Colonic mucosa (tissue), 4 donors: ENCODE measurements at regions not wholly inside any gene's neighbourhood (a gene's known extent, or its start where the extent isn't known, plus 50 kb on each side); places are given as distances from the start of the nearest gene placed in this dataset.

Source experiments
- DNase-seq: peaks from one replicate; pipeline ENCODE4 v3.0.0-alpha.2; 2020
- H3K27ac ChIP-seq: fragments of 200-600 bp; one replicate; pipeline ENCODE4 v1.8.0; 2021
- H3K27me3 ChIP-seq: fragments of 200-600 bp; one replicate; pipeline ENCODE4 v1.8.0; 2021
- H3K36me3 ChIP-seq: fragments of 200-600 bp; one replicate; pipeline ENCODE4 v1.8.0; 2021
- H3K4me1 ChIP-seq: fragments of 200-600 bp; one replicate; pipeline ENCODE4 v1.8.0; 2021; ENCODE audit warnings: mild to moderate bottlenecking
- H3K4me3 ChIP-seq: fragments of 200-600 bp; one replicate; pipeline ENCODE4 v1.8.0; 2021
- H3K9ac ChIP-seq, 2 donors: one replicate each; pipeline ENCODE4 v1.7.0; 2013; ENCODE audit warnings: control low read depth in 2 of 2, low read depth in 2 of 2, low read length in 2 of 2
- H3K9me3 ChIP-seq: fragments of 200-600 bp; one replicate; pipeline ENCODE4 v1.8.0; 2021
- intact Hi-C: fragments of 100-400 bp; cut with DNase I; formaldehyde crosslinking; loops from one replicate; pipeline ENCODE4 v1.14.1; 2022
- TF ChIP-seq, protein P1 (sequence below): fragments of 200-600 bp; IDR thresholded peaks from one replicate; pipeline ENCODE4 v1.8.0; 2022; ENCODE audit warnings: antibody characterized with exemption, mild to moderate bottlenecking
- donor health status: healthy.
- donor health status: DM: no; HTN: no; CAD: no.
- donor health status: DM: no; HTN: no; CAD: no.

DNA sequence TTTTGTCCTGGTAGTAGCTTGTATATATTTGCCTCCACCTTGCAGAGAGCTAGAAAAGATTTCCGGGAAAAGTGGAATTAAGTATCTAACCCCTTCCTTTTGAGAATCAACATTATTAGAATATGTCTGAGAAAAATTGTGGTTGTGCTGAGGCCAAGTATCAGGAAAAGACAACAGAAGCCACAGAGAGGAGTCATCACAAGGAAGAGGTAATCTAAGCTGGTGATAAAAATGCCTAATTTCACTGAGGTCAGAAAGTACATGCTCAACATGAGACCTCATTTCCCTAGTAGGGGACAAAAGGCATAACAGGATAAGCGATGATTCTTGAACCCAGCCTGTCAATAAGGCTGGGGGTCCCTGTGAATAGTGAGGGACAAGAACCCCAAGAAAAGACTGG lies 97.0 kb upstream of the PDE1C start:
- no peak for DNase-seq
- H3K27ac ChIP-seq = no peak overlapping the region
- TF ChIP-seq, protein P1, sequence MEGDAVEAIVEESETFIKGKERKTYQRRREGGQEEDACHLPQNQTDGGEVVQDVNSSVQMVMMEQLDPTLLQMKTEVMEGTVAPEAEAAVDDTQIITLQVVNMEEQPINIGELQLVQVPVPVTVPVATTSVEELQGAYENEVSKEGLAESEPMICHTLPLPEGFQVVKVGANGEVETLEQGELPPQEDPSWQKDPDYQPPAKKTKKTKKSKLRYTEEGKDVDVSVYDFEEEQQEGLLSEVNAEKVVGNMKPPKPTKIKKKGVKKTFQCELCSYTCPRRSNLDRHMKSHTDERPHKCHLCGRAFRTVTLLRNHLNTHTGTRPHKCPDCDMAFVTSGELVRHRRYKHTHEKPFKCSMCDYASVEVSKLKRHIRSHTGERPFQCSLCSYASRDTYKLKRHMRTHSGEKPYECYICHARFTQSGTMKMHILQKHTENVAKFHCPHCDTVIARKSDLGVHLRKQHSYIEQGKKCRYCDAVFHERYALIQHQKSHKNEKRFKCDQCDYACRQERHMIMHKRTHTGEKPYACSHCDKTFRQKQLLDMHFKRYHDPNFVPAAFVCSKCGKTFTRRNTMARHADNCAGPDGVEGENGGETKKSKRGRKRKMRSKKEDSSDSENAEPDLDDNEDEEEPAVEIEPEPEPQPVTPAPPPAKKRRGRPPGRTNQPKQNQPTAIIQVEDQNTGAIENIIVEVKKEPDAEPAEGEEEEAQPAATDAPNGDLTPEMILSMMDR = no peak
- no peak overlapping the region for H3K4me3 ChIP-seq
- intact Hi-C loops = loop anchor here (10.0 kb wide), 2 partner anchors 382 to 422 kb away; no protein-coding TSS in a partner anchor
- H3K36me3 ChIP-seq = no peaks in the 10 kb centered on the region
- no peaks in the 10 kb centered on the region for H3K4me1 ChIP-seq
- no peaks in the 10 kb centered on the region for H3K9me3 ChIP-seq
- H3K27me3 ChIP-seq = no peaks in the 10 kb centered on the region
- H3K9ac ChIP-seq = no peak overlapping the region

DNA sequence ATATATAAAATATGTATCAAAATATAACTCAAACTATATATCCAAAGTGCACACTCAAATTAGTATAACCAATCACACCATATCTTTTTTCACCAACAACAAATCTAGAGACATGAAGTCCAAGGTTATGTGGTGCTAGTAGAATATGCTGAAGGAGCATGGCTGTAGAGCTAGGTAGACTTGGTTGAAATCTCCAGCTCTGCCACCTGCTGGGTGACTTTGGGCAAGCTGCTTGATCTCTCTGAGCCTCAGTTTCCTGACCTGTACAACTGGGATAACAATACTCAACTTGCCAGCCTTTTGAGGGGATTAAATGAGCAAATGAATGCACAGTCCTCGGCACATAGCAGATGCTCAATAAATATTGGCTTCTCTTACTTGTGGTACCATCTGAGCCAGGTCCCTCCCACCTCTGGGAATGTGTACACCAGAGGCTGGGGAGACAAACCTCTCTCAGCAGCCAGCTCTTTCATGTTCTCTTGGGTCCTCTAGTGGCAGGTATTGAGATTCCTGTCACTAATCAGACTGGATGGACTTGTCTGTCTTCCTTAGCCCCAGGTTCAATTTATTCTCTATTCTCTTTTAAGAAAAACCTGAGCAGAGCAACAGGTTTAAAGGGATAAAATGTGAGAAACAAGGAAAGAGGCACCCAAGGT lies 94.3 kb upstream of the PDE1C start:
- intact Hi-C loops = loop anchor here (10.0 kb wide), 2 partner anchors 380 to 420 kb away; no protein-coding TSS in a partner anchor
- no peak overlapping the region for H3K9ac ChIP-seq
- H3K4me1 ChIP-seq = no peaks in the 10 kb centered on the region
- H3K9me3 ChIP-seq = no peaks in the 10 kb centered on the region
- TF ChIP-seq, protein P1 = no peak
- H3K36me3 ChIP-seq = no peaks in the 10 kb centered on the region
- H3K27me3 ChIP-seq = no peaks in the 10 kb centered on the region
- DNase-seq = no peak
- no peak overlapping the region for H3K4me3 ChIP-seq
- no peak overlapping the region for H3K27ac ChIP-seq

DNA sequence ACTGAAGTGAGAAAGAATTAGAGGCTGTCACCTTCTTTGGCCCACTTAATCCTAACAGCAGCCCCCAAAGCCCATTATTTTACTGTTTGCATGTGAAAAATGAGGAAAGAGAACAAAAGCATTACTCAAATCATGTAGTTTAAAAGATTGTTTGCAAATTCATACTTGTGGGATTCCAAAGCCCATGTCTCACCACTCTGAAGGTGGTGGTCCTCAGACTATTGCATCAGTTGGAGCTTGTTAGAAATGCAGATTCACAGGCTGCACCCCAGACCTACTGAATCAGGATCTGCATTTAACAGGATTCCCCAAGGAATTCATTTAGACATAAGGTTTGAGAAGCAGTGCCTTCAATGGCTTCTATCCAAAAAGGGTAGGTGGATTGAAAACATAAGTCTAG lies 93.7 kb upstream of the PDE1C start:
- no peaks in the 10 kb centered on the region for H3K36me3 ChIP-seq
- no peak overlapping the region for H3K27ac ChIP-seq
- H3K27me3 ChIP-seq = no peaks in the 10 kb centered on the region
- TF ChIP-seq, protein P1 = no peak
- DNase-seq = no peak
- intact Hi-C loops = loop anchor here (10.0 kb wide), 2 partner anchors 379 to 419 kb away; no protein-coding TSS in a partner anchor
- H3K9me3 ChIP-seq = no peaks in the 10 kb centered on the region
- H3K9ac ChIP-seq = no peak overlapping the region
- H3K4me1 ChIP-seq = no peaks in the 10 kb centered on the region
- H3K4me3 ChIP-seq = no peak overlapping the region

DNA sequence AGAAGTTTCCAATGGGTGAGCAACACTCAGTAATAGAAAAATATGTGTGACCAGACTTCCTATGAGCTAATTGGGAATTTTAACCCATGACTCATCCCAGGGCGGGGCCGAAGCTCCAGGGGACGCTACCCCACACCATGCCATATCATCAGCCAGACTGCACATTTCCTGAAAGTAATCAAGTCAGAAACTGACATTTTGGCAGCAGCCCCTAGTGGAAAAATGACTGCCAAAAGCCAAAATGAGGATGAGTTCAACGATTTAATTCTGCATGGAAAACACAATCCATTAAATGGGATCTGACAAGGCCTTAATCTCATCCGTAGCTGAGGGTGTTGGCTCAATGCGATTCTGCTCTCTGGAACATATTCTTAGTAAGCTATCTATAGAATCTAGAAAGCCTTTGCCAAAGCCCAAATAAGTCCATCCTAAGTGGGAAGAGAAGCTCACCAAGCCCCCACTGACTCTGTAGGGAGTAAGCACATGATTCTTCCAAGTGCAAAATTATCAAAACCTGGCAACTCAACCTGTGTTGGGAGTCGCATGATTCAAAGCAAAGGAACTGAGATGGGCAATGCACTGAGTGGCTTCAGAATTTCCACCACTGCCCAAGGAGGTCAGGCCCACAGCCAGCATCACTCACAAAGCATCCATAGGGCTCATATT lies 93.1 kb upstream of the PDE1C start:
- H3K27ac ChIP-seq = no peak overlapping the region
- TF ChIP-seq, protein P1 = no peak
- no peaks in the 10 kb centered on the region for H3K36me3 ChIP-seq

DNA sequence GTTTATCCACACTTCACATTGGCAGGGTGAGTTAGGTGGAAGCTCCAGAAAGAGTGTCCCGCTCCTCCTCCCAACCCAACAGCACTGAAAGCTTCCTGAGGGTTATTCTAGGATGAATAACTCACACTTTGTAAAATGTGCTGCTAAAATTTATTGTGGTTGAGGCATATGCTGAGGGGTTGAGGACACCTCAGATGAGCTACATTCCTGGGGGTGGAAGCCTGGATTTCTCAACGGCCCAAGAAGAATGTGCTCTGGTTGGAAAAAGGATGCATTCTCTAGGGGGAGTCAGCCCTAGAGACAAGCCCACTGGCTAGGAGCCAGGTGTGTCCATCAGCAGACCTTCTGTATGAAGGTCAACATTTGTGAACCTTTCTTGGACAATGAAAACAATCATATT lies 91.5 kb upstream of the PDE1C start:
- Histone ChIP-seq H3K36me3 (no peaks in the 10 kb centered on the region), H3K4me1 (no peaks in the 10 kb centered on the region), H3K27me3 (no peaks in the 10 kb centered on the region), H3K9me3 (no peaks in the 10 kb centered on the region), H3K4me3 (no peak overlapping the region), H3K9ac (no peak overlapping the region), H3K27ac (no peak overlapping the region)
- intact Hi-C loops = loop anchor here (10.0 kb wide), 2 partner anchors 377 to 417 kb away; no protein-coding TSS in a partner anchor
- TF ChIP-seq, protein P1 = no peak
- DNase-seq = no peak

More for the DNA sequence above, 93.1 kb upstream of the PDE1C start:
- H3K9ac ChIP-seq = no peak overlapping the region
- H3K9me3 ChIP-seq = no peaks in the 10 kb centered on the region
- intact Hi-C loops = loop anchor here (10.0 kb wide), 2 partner anchors 378 to 418 kb away; no protein-coding TSS in a partner anchor
- peak; percentile 38 for DNase-seq
- H3K27me3 ChIP-seq = no peaks in the 10 kb centered on the region
- H3K4me3 ChIP-seq = no peak overlapping the region
- H3K4me1 ChIP-seq = no peaks in the 10 kb centered on the region
